HL-60 (cell line): ENCODE measurements at regions not wholly inside any gene's neighbourhood (a gene's known extent, or its start where the extent isn't known, plus 50 kb on each side); places are given as distances from the start of the nearest gene placed in this dataset.

ENCODE experiments used
- DNase-seq, 2 experiments: peaks; one replicate each; pipeline ENCODE4 v3.0.0-alpha.2; 2010 to 2020; ENCODE audit warnings: low read depth in 1 of 2, low spot score in 1 of 2
- H3K27ac ChIP-seq: fragments of 250-450 bp; sonication (Bioruptor Pico); replicated peaks from 2 replicates; pipeline ENCODE4 v1.5.1; 2020; ENCODE audit warnings: mild to moderate bottlenecking, moderate library complexity
- H3K27me3 ChIP-seq: fragments of 250-450 bp; sonication (Bioruptor Pico); 2 replicates; pipeline ENCODE4 v1.5.1; 2021; ENCODE audit warnings: mild to moderate bottlenecking, moderate library complexity; ENCODE audit not compliant: insufficient read depth, poor library complexity, severe bottlenecking
- H3K4me3 ChIP-seq: replicated peaks from 2 replicates; pipeline ENCODE4 v1.5.1; 2011; ENCODE audit warnings: mild to moderate bottlenecking, control low read depth, low read length; ENCODE audit not compliant: insufficient read depth
- GABPA ChIP-seq: IDR thresholded peaks from 2 replicates; pipeline ENCODE4 v1.6.1; 2012; ENCODE audit warnings: low read depth
- POLR2AphosphoS5 ChIP-seq: IDR thresholded peaks from 2 replicates; pipeline ENCODE4 v1.6.1; 2012; ENCODE audit warnings: low read depth
- SPI1 ChIP-seq: IDR thresholded peaks from 2 replicates; pipeline ENCODE4 v1.6.1; 2012; ENCODE audit warnings: low read depth, mild to moderate bottlenecking, borderline replicate concordance
- TF ChIP-seq, protein P1 (sequence below): IDR thresholded peaks from one replicate; pipeline ENCODE4 v1.5.1; 2011; ENCODE audit warnings: low read length, control low read depth, inconsistent platforms; ENCODE audit not compliant: insufficient read depth
- TF ChIP-seq, protein P2 (sequence below): IDR thresholded peaks from 2 replicates; pipeline ENCODE4 v1.6.1; 2012; ENCODE audit warnings: low read depth; ENCODE audit not compliant: insufficient replicate concordance

DNA sequence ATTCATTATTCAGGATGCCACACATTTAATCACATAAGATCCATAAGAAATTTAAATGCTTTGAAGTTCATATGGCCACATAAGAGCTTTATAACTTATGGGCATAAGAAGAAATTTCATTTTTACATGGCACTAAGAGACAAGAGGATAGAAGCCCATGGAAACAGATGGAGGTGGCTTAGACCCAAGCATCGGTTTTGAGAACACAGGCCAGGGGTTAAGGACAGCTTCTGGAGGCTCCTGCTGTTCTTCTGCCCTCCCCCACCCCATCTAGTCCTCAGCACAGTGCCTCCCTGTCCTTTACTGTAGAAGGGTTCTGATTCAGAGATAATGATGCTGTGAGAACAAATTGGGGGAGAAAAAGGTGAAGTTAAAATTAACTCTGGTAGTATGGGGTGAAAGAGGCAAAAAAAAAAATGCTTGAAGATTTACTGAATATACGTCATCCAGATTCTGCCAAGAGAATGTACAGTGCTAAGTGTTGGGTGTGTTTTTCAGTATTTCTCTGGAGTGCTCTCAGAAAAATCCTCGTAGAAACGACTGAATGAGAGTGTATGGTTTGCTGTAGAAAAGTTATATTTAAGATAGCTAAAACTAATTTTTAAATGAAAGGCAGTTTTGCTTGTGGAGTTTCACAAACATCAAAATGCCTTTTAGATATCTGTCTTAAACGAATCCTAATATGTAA is 539.7 kb downstream of the QKI start:
- H3K27me3 ChIP-seq: peaks cover 12% of the 10 kb centered on the region
- no peak overlapping the region for H3K27ac ChIP-seq
- H3K4me3 ChIP-seq: no peak overlapping the region
- TF ChIP-seq POLR2AphosphoS5 (no peak), GABPA (no peak), SPI1 (no peak)
- TF ChIP-seq, protein P1, sequence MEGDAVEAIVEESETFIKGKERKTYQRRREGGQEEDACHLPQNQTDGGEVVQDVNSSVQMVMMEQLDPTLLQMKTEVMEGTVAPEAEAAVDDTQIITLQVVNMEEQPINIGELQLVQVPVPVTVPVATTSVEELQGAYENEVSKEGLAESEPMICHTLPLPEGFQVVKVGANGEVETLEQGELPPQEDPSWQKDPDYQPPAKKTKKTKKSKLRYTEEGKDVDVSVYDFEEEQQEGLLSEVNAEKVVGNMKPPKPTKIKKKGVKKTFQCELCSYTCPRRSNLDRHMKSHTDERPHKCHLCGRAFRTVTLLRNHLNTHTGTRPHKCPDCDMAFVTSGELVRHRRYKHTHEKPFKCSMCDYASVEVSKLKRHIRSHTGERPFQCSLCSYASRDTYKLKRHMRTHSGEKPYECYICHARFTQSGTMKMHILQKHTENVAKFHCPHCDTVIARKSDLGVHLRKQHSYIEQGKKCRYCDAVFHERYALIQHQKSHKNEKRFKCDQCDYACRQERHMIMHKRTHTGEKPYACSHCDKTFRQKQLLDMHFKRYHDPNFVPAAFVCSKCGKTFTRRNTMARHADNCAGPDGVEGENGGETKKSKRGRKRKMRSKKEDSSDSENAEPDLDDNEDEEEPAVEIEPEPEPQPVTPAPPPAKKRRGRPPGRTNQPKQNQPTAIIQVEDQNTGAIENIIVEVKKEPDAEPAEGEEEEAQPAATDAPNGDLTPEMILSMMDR: no peak
- TF ChIP-seq, protein P2, sequence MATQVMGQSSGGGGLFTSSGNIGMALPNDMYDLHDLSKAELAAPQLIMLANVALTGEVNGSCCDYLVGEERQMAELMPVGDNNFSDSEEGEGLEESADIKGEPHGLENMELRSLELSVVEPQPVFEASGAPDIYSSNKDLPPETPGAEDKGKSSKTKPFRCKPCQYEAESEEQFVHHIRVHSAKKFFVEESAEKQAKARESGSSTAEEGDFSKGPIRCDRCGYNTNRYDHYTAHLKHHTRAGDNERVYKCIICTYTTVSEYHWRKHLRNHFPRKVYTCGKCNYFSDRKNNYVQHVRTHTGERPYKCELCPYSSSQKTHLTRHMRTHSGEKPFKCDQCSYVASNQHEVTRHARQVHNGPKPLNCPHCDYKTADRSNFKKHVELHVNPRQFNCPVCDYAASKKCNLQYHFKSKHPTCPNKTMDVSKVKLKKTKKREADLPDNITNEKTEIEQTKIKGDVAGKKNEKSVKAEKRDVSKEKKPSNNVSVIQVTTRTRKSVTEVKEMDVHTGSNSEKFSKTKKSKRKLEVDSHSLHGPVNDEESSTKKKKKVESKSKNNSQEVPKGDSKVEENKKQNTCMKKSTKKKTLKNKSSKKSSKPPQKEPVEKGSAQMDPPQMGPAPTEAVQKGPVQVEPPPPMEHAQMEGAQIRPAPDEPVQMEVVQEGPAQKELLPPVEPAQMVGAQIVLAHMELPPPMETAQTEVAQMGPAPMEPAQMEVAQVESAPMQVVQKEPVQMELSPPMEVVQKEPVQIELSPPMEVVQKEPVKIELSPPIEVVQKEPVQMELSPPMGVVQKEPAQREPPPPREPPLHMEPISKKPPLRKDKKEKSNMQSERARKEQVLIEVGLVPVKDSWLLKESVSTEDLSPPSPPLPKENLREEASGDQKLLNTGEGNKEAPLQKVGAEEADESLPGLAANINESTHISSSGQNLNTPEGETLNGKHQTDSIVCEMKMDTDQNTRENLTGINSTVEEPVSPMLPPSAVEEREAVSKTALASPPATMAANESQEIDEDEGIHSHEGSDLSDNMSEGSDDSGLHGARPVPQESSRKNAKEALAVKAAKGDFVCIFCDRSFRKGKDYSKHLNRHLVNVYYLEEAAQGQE: no peak
- no peak for DNase-seq

DNA sequence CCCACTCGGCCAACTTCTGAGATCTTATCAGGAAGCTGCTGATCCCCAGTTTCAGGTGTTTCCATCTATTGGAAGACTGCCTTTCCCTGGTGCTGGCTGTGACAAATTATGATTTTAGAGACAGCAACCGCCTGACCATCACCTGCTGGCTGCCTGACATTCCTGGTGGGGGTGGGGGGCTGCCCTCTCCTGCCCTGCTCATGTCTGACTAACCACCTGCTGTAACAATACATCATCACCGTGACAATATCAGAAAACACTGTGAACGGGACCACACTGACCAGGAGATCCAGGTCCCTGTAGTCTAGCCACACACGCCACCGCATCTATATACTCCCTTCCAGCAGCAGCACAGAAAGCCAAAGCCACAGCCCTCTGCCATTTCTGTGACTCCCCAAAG is 537.5 kb downstream of the QKI start:
- Histone ChIP-seq H3K4me3 (no peak overlapping the region), H3K27ac (no peak overlapping the region), H3K27me3 (peaks cover 12% of the 10 kb centered on the region)
- DNase-seq: no peak
- TF ChIP-seq SPI1 (no peak), GABPA (no peak), POLR2AphosphoS5 (no peak)
- TF ChIP-seq, protein P2: no peak
- TF ChIP-seq, protein P1: no peak

DNA sequence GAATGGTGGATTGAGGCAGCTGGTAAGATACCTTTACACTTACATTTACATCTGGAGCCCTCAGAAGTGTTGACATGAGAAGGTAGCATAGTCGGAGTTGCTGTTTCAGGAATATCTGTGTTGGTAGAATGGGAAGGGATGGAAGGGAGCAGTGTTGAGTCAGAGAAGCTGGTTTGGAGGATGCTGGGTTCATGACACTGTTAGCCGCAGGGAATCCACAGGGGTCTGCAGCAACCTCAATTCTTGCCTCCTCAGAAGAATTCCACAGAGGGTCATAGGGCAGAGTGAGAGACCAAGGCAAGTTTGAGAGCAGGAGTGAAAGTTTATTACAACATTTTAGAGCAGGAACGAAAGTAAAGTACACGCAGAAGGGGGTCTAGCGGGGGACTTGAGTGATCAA is 536.8 kb downstream of the QKI start:
- Histone ChIP-seq H3K4me3 (no peak overlapping the region), H3K27me3 (peaks cover 12% of the 10 kb centered on the region), H3K27ac (no peak overlapping the region)
- no peak for DNase-seq
- no peak for TF ChIP-seq POLR2AphosphoS5

DNA sequence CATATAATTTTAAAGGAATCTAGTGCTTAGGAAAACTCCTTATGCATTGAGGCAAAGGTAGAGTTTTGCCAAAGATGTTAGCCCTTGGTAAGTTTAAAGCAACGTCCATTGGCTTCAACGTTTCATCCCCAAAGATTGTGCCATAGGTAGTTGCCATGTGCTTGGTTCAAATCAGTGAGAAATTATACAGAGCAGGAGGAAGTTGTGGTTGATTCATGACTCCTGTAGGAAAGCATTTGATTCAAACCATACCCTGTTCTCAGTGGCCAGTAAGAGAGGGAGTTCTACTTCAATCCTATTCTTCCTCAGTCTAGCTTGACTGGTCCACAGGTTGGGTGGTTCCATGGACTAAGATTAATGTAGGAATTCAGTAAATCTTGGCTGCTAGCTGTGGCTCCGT is 535.6 kb downstream of the QKI start:
- TF ChIP-seq POLR2AphosphoS5 (no peak), GABPA (no peak), SPI1 (no peak)
- TF ChIP-seq, protein P1: no peak
- TF ChIP-seq, protein P2: no peak
- Histone ChIP-seq H3K4me3 (no peak overlapping the region), H3K27me3 (peaks cover 12% of the 10 kb centered on the region), H3K27ac (no peak overlapping the region)
- no peak for DNase-seq
